HG03469 (cell line): ENCODE measurements at regions not wholly inside any gene's neighbourhood (a gene's known extent, or its start where the extent isn't known, plus 50 kb on each side); places are given as distances from the start of the nearest gene placed in this dataset.

Experiments used
- ATAC-seq: cut with Tn5 transposase; IDR thresholded peaks from one replicate; pipeline ENCODE4 v1.9.1; 2021; ENCODE audit warnings: mild to moderate bottlenecking, moderate library complexity, moderate number of reproducible peaks; ENCODE audit not compliant: unreplicated experiment

DNA sequence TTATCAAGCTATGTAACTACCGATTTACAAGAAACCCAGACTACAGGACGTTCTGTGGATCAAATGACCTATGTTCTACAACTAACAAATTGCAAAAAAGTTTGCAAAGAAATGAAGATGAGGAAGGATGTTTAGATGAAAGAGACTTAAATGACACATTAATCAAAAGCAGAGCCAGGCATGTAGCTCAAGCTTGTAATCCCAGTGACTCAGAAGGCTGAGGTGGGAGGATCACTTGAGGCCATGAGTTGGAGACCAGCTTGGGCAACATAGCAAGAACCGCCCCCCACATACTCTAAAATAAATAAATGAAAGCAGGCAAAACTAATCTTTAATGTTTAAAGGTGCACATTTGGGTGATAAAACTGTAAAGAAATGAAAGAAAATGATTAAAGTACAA, 331.9 kb downstream of the BTG1 start:
- no peak for ATAC-seq

DNA sequence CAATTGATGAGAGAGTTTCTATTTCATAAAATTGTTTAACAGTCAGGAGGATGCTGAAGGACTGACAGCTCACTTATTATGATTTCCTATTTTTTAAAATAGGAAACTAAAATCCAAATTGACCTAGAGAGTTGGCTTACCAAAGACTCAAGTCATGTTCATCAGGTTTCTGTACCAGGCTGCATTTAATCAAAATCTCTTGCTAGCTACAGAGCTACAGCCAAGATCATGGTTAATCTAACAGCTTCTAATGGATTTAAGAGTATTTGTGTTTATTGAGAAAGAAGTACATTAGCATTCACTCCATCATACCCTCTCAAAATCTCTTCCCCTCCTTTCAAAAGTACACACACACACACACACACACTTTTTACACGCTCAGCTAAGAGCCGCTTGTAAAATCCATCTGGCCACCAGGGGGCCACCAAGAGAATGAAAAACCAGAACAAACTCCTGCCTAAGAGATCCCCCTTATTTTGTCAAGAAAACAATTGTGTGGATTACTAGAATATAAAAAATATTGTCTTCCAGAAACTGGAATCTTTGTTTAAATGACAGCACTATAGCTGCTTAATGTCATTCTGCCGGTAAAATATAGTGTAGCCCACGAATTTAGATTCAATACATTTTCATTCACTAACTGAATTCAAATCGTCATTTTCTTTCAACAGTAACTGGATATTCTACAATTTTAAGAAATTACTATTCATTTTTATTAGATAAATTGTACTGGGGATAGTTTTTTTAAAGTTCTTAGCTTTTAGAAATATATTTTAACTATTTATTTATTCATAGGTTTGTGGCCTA, 334.0 kb downstream of the BTG1 start:
- ATAC-seq: peak; percentile 69

DNA sequence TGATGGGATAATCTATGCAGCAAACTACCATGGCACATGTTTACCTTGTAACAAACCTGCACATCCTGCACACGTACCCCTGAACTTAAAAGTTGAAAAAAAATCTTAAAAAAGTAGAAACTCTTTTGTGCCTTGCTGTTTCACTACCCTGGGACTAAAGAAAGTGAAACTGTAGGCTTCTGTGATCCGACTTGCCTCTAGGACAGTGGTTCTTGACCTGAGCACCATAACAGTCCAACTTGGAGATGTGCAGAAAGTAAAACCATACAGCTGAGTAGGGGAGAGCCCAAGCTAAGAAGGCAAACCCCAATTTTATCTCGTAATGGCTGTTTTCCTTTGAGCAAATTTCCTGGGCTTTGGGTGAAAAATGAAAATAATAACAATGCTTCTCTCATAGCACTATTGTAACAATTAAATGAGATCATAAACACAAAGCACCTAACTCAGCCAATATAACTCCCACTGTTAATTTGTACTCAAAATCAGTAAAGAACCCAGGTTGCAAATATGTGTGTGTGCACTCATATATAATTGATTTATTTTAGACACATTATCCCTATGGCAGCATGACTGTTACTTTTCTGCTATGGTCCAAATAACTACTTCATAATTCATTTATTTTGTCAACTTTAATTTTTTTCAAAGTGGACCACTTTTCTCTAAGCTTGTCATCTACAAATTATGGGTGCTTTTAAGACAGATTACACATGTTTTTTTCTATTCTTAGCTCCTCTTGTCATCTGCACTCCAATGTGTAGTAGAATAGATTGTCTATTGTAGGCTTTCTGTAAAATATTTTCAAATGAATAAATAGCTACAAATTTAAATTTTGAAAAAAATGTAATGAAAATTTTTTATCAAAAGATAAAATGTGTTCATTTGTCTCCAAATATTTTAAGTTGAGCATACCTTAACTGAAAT, 334.9 kb downstream of the BTG1 start:
- ATAC-seq: no peak

DNA sequence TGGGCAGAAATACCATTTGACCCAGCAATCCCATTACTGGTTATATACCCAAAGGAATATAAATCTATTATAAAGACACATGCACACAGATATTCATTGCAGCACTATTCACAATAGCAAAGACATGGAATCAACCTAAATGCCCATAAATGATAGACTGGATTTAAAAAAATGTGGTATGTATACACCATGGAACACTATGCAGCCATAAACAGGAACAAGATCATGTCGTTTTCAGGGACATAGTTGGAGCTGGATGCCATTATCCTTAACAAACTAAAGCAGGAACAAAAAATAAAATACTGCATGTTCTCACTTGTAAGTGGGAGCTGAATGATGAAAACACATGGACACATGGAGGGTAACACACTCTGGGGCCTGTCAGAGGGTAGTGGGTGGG, 335.6 kb downstream of the BTG1 start:
- no peak for ATAC-seq

DNA sequence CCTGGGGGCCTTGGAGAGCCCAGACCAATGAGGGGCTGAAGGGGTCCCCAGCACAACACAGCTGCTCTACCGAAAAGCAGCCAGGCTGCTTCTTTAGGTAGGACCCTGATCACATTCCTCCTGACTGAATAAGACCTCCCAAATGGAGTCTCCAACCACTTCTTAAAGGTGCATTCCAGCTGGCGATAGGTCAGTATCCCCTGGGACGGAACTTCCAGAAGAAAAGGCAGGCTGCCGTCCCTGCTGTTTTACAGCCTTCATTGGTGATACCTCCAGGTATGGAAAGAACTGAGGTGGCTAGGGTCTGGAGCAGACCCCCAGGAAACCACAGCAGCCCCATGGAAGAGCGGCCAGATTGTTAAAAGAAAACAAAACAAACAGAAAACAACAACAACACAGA, 340.6 kb downstream of the BTG1 start:
- ATAC-seq: no peak

DNA sequence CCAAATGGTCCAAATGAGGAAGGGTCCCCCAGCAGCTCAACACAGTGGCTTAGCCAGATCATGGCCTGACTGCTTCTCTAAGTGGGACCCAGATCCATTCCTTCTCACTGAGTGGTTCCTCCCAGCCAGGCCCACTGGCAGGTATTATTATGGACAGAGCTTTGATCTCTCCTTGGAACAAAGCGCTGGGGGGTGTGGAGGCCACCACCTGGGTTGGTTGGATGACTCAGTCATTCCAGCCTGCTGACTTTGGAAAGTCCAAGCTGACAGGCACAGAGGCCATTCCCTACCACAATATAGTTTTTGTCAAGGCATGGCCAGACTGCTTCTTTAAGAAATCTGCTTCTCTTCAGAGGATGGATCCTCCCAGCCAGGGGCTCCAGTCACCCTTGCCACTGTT, 341.1 kb downstream of the BTG1 start:
- ATAC-seq: no peak

DNA sequence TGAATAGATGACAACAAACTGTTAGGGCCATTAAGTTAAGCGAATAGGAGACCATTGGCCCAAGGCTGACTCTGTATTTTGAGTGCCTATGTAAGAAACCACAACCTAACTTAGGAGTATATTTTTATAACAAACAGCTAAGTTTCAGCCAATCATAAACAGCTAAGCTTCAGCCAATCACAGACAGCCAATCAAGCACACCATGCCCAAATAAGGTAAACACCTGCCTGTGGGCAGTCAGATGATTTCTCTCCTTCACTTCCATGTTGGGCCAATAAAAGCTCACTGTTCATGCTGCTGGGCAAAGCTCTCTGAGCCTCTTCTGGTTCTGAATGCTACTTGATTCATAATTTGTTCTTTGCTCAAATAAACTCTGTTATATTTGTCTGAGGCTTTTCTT, 344.6 kb downstream of the BTG1 start:
- no peak for ATAC-seq

DNA sequence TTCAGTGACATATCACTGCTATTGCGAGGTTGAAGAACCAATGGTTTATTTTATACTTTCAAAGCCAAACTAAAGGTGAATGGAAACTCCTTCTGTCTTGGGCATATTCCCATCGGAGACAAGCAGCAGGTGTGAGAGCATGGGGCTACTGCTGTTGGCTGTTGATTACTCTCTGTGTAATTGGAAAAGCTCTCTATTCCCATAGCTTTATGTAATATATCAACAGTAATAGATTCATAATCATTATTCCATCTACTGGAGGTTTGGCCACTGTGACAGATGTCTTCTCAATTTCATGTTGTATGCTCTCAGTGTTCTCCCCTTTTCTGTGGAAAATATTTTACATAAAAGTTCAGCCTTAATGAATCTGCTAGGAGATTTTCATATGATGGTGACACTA, 352.0 kb downstream of the BTG1 start:
- ATAC-seq: no peak

DNA sequence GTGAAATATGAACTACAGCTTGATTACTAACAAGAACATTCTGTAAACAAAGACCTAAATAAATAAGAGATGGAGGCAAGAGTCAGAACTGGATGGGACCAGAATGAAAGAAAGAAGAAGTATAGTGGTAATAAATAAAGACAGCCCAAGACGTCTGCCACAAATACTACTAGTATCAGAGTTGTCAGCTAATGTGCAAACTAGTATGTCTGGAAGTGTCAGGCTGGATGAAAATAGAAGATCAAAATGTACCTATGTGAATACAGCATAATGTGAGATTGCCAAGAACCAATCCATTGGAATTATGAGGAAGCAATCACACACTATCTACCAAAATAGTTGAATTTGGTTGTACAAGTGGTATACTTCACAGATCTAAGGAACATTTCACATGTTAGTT, 353.0 kb downstream of the BTG1 start:
- ATAC-seq: no peak

DNA sequence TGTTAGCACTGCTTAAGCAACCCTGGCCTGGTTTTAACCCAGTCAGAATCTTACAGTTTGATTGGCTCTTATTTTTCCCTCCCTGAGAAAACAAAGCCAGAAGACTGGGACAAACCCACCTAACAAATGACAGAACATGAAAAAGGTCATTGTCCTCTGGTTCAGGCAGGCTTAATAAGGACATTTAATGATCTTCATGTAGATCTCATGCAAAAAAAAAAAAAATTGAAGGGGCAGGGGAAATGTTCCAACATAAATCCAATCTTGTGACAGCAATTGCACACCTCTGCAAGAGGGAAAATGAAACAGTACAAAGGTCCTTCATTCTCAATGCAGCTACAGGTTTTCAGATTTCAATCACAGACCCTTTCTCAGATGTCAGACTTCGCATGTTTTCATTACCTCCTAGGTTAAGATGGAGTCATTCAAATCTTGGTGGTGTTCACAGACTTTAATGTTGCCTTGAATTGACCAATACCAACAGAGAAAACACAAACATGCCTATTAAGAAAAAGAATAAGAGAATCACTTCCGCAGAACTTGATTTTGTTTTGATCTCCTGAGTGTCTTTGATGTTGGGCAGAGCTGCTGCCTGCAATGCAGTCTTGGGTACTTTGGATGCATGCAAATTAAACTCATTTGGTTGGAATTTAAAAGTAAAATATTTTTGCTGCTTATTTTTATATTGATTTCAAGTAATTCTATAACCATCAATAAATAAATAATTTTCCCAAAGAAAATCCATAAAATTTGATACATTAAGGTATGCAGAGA, 359.0 kb downstream of the BTG1 start:
- no peak for ATAC-seq

DNA sequence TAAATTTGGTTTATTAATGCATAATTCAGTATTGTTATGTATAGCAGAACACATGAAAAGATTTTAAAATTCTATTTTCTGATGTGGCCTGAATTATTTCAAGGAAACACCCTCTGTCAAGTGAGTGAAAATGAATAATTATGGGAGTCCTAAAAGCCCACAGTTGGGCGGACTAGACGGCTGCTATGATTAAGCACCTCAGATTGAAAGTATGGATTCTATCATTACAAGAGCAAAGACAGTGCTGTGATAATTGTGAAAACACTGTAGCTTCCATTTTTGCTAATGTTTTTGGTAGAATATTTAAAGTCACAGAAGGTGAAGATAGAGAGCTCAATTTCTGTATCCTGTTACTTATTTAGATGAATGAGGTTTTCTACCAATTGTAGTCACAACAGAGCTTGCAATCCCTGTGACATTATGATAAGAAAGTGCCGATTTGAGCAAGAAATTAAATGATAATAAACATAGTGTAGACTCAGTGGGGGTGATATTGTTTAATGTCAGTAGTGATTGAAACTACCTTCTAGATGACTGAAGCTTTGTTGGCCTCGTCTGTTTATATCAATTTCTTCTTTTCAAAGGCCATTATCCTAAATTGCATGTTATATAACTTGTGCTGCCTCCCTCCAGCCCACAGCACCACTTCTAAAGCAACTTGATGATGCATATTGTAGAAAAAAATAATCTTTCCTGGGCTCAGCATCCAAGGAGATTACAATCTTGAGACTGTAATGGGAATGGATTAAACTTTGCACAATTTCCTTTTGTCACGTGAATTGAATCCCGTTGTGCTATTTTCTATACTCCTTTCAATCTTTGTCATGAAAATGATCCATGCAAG, 359.8 kb downstream of the BTG1 start:
- no peak for ATAC-seq

DNA sequence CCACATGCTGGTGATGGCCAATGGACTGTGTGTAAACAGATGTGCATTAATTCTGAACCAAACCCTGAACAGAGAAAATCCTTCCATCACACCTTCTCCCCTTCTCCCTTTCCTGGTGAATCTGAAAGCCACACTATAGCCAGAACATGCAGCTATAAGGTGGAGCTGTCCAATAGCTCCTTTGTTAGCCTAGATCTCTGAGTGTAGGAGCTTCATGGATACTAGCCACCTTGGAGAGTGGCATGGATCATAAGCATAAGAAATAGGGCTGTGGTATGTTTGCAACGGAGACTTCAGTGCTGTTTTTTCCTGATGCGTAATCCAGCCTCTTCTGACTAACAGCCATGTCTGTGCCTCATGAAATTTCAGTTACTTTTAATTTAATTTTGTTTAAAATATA, 364.5 kb downstream of the BTG1 start:
- ATAC-seq: no peak

DNA sequence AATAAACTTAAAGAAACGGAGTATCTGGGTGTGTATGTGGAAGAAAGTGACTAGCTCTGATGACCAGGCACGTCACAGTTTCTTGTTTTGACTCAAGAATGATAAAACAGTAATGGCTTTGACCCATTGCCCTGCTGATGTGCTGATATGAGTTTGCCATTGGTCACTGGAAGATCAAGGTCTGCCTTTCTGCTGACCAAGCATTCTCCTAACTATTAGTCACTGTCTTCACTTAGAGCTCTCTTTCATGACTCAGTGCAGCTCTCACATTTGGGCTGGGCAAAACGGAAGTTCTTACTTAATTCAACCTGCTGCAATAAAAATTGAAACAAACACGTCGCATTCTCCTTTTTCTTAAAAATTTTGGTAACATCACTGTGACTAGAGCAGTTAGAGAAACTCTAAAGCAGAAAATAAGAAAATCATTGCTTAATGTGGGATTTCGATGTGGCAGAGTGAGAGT, 366.7 kb downstream of the BTG1 start:
- ATAC-seq: peak; percentile 92

DNA sequence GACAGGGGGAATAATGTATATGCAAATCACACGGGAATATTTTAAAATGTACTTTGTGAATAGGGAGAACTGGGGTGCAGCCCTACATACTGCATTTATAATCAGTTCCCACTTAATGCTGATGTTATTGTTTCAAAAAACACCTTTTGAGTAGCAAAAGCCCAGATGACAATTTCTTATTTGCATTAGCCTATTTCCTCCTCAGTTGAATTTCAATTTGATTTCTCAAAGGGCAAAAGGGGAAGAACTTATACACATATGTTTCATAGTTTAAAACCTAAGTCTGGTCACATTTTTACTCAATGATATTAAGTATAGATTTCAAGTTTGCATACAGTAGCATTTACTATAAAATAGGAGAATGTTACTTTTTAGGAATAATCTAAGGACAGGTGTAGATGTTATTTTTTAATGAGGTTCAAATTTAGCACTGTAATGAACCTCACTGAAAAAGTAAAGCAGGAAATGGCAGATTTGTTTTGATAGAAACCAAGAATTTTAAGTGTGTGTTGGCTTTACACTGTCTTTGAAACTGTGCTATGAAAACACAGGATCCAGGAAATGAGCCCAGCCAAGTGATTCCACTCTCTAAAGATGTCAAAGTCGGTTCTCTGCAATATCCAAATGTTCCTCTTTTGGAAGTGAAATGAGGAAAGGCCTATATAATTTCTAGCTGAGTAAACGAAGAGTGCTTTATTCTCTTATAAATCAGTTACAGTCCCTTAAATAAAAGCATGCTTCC, 367.4 kb downstream of the BTG1 start:
- ATAC-seq: peak; percentile 20

DNA sequence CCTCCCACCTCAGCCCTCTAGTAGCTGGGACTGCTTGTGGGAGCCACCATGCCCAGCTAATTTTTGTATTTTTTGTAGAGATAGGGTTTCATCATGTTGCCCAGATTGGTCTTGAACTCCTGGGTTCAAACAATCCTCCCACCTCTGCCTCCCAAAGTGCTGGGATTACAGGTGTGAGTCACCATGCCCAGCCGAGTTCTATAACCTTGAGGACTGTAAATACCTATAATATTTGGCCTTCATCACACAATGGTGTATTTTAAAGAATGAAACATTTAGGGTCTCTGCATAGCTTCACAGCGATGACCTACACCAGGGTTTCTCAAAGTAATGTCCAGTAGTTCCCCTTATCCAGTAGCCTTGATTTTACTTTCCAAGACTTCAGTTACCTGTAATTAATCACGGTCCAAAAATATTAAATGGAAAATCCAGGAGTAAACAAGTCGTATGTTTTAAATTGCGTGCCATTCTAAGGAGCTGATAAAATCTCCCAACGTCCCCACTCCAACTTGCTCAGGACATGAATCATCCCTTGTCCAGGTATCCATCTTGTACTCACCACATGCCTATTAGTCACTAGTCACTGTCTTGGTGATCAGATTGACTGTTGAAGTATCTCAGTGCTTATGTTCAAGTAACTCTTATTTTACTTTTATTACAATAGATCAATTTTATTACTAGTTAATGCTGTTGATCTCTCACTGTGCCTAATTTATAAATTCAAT, 368.2 kb downstream of the BTG1 start:
- ATAC-seq: no peak

DNA sequence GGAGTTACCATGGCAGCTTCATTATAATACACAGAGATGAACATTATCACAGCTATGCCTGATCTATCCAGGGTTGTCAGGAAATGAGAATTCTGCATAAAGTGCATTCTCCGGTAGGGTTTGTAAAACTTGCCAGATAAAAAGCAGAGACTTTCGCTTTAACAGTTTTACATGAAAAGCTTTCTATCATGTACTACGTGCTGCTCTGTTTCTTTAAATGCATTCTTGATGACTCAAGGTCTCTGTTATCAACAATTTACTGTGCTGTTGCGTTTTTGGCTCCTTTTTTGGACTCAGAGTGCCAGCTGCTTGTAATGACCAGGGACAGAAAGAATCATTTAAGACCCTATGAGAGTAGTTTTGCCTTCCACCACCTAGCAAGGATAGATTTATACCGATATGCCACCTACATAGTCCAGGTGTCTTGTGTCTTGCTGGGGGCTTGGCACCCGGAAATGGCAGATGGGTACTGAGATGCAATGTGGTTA, 371.2 kb downstream of the BTG1 start:
- no peak for ATAC-seq

DNA sequence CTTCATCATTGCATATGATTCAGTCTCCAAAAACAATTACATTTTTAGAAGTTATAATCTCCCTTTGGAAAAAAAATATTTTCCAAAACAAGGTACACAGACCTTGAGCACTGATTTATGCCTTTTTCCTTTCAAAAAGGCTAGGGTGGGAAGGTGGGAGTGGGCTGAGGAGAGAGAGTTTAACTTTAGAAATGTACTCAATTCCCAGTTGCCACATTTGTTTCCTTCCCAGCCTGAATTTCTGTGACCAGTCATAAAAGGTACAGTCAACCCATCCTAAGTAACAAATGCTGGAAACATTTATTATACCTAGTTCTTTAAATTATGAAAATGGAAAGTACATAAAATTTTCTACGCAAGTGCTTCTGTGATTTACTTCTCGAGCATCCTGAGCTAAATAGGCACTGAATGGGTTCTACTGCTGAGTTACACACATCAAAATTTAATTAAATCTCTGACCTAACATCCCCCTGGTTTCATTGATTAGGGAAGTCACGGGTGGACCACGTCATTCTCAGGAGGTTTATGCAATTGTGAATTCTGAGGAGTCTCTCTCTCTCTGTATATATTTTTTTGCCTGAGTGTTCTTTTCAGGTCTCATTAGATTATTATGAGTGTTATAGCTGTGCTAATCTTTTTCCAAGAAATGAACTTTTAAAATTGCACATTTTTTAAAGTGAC, 371.8 kb downstream of the BTG1 start:
- ATAC-seq: no peak

DNA sequence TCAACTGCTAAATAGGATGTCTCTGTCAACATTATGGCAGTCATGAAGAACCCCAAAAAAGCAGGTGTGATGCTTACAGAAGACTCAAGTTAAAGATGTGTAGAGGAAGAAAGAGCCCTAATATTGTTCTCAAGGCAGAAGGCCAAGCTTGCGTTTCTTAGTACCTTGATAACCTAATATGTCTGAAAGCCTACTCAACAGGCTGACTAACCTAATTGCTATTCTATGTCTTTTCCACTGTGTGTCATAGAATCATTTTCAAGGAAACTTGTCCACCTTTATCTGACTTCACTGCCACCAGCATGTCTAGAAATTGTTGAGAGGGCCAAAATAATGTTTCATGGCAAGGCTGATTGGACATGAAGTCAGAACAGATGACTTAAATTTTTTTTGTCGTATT, 373.2 kb downstream of the BTG1 start:
- ATAC-seq: no peak
